ENCODE measurements at regions not wholly inside any gene's neighbourhood (a gene's known extent, or its start where the extent isn't known, plus 50 kb on each side); places are given as distances from the start of the nearest gene placed in this dataset.

DNA sequence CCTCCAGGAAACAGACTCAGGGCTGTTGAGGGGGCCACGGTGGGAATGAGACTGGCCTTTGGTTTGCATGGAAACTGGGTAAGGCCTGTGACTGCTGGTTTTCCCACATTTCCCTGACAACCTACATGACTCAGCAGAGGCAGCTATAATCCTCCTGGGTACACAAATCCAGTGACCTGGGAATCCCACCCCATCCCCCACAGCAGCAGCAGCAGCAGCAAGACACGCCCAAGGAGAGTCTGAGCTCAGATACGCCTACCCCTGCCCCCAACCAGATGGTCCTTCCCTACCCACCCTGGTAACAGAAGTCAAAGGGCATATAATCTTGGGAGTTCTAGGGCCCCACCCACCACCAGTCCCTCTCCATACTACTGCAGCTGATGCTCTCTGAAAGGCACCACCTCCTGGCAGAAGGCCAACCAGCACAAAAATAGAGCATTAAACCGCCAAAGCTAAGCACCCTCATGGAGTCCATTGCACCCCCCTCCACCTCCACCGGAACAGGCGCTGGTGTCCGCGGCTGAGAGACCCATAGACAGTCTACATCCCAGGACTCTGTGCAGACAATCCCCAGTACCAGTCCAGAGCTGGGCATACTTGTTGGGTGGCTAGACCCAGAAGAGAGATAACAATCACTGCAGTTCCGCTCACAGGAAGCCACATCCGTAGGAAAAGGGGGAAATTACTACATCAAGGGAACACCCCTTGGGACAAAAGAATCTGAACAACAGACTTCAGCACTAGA lies 237.2 kb upstream of the SPRY2 start:
- H3K9ac ChIP-seq: no peak overlapping the region
- H3K4me3 ChIP-seq (IDR thresholded peaks at IDR 0.05; ENCODE audit: insufficient read depth, low read depth, low read length): no peak overlapping the region
- H3K27ac ChIP-seq: no peak overlapping the region
- H3K27me3 ChIP-seq (ENCODE audit: insufficient read depth, low read depth): no peaks in the 10 kb centered on the region
- TF ChIP-seq, protein P1, sequence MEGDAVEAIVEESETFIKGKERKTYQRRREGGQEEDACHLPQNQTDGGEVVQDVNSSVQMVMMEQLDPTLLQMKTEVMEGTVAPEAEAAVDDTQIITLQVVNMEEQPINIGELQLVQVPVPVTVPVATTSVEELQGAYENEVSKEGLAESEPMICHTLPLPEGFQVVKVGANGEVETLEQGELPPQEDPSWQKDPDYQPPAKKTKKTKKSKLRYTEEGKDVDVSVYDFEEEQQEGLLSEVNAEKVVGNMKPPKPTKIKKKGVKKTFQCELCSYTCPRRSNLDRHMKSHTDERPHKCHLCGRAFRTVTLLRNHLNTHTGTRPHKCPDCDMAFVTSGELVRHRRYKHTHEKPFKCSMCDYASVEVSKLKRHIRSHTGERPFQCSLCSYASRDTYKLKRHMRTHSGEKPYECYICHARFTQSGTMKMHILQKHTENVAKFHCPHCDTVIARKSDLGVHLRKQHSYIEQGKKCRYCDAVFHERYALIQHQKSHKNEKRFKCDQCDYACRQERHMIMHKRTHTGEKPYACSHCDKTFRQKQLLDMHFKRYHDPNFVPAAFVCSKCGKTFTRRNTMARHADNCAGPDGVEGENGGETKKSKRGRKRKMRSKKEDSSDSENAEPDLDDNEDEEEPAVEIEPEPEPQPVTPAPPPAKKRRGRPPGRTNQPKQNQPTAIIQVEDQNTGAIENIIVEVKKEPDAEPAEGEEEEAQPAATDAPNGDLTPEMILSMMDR (conservative IDR thresholded peaks at IDR 0.05; ENCODE audit: low read depth, low read length): no peak
- no peaks in the 10 kb centered on the region for H4K20me1 ChIP-seq (ENCODE audit: insufficient read depth)
- H3K4me1 ChIP-seq (ENCODE audit: low read depth, poor library complexity, severe bottlenecking): no peaks in the 10 kb centered on the region
- H3K36me3 ChIP-seq (ENCODE audit: insufficient read depth): no peaks in the 10 kb centered on the region
- H2AFZ ChIP-seq (ENCODE audit: low read depth): no peak overlapping the region
- no peaks in the 10 kb centered on the region for H3K79me2 ChIP-seq (ENCODE audit: insufficient read depth, low read depth)
- H3K4me2 ChIP-seq: no peak overlapping the region

DNA sequence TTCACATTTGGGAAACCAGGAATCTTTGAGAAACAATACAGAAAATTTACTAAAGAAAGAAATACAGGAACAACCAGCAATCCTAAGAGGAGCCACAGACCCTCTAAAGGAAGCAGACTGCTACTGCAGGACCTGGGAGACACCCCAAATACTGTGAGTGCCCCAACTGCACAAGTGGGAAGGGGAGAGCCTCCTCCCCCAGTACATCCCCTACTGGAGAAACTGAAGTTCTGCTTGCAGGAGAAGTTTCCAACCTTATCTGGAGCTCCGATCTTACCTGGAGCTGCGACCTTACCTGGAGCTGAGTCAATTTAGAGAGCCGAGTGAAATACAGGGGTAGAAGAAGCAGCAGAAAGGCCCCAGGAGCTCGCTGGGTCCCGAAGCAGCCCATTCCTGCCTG lies 236.4 kb upstream of the SPRY2 start:
- H3K4me3 ChIP-seq (IDR thresholded peaks at IDR 0.05; ENCODE audit: insufficient read depth, low read depth, low read length): no peak overlapping the region
- TF ChIP-seq, protein P1 (conservative IDR thresholded peaks at IDR 0.05; ENCODE audit: low read depth, low read length): no peak
- no peak overlapping the region for H3K27ac ChIP-seq
- no peaks in the 10 kb centered on the region for H3K36me3 ChIP-seq (ENCODE audit: insufficient read depth)
- H3K4me2 ChIP-seq: no peak overlapping the region
- no peak overlapping the region for H2AFZ ChIP-seq (ENCODE audit: low read depth)
- no peak overlapping the region for H3K9ac ChIP-seq
- no peaks in the 10 kb centered on the region for H3K27me3 ChIP-seq (ENCODE audit: insufficient read depth, low read depth)
- H3K79me2 ChIP-seq (ENCODE audit: insufficient read depth, low read depth): no peaks in the 10 kb centered on the region
- H4K20me1 ChIP-seq (ENCODE audit: insufficient read depth): no peaks in the 10 kb centered on the region
- no peaks in the 10 kb centered on the region for H3K4me1 ChIP-seq (ENCODE audit: low read depth, poor library complexity, severe bottlenecking)

DNA sequence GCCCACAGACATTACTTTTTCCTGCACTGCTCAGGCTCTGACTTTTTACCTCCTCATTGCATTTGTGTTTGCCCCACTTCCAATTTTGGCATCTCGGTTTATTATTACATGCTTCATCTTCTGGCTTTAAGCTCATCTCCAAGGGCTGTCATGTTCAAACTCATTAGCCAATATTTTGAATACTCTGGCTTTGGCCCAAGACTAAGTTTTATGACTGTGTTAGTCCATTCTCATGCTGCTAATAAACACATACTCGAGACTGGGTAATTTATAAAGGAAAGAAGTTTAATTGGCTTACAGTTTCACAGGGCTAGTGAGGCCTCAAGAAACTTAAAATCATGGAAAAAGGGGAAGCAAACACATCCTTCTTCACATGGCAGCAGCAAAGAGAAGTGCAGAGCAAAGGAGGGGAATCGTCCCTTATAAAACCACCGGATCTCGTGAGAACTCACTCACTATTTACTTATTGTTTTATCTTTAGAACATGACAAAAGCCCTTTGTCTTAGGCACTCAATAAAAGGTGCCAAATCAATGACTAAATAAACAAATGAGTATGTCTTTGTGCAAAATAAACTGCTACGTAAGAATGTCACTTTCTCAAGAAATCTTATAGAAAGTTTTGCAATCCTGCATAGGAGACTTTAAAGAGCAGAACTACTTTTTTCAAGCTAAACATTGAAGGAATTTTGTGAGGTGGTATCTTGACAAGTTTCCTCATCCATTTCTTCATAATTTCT lies 233.4 kb upstream of the SPRY2 start:
- Histone ChIP-seq H3K4me3 (IDR thresholded peaks at IDR 0.05; ENCODE audit: insufficient read depth, low read depth, low read length) (no peak overlapping the region), H3K27ac (no peak overlapping the region), H3K4me2 (no peak overlapping the region), H3K9ac (no peak overlapping the region), H4K20me1 (ENCODE audit: insufficient read depth) (no peaks in the 10 kb centered on the region), H3K79me2 (ENCODE audit: insufficient read depth, low read depth) (no peaks in the 10 kb centered on the region), H3K4me1 (ENCODE audit: low read depth, poor library complexity, severe bottlenecking) (no peaks in the 10 kb centered on the region), H2AFZ (ENCODE audit: low read depth) (no peak overlapping the region), H3K36me3 (ENCODE audit: insufficient read depth) (no peaks in the 10 kb centered on the region), H3K27me3 (ENCODE audit: insufficient read depth, low read depth) (no peaks in the 10 kb centered on the region)
- TF ChIP-seq, protein P1 (conservative IDR thresholded peaks at IDR 0.05; ENCODE audit: low read depth, low read length): no peak

DNA sequence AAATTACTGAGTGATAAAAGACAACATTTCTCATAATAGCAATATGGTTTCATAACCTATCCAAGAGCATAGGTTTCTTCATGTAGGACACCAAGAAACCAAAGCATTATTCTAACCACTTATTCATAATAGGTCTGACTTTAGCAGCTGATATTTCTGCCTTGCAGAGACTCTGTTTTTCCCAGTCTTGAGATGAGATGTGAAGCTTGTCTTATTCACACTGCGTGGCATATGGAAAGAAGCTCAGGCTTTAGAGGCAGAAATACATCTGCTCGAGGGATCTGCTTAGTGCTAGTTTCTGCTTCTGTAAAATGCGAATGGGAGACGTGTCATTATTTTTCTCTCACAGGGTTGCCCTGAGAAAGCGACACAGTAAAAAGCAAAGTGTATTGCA lies 232.0 kb upstream of the SPRY2 start:
- Histone ChIP-seq H3K79me2 (ENCODE audit: insufficient read depth, low read depth) (no peaks in the 10 kb centered on the region), H3K27me3 (ENCODE audit: insufficient read depth, low read depth) (no peaks in the 10 kb centered on the region), H2AFZ (ENCODE audit: low read depth) (no peak overlapping the region), H3K36me3 (ENCODE audit: insufficient read depth) (no peaks in the 10 kb centered on the region), H3K4me2 (no peak overlapping the region), H4K20me1 (ENCODE audit: insufficient read depth) (no peaks in the 10 kb centered on the region), H3K27ac (no peak overlapping the region), H3K4me3 (IDR thresholded peaks at IDR 0.05; ENCODE audit: insufficient read depth, low read depth, low read length) (no peak overlapping the region), H3K9ac (no peak overlapping the region), H3K4me1 (ENCODE audit: low read depth, poor library complexity, severe bottlenecking) (no peaks in the 10 kb centered on the region)
- TF ChIP-seq, protein P1 (conservative IDR thresholded peaks at IDR 0.05; ENCODE audit: low read depth, low read length): no peak

All from KMS-11 (cell line).